IPS DF 6.9 (cell line): ENCODE measurements at regions not wholly inside any gene's neighbourhood (a gene's known extent, or its start where the extent isn't known, plus 50 kb on each side); places are given as distances from the start of the nearest gene placed in this dataset.
A peak's percentile ranks its signal among the peaks of the same experiment; 100 is the strongest.
"Not testable (repeated sequence)": the region's sequence is repeated elsewhere in the genome, so short reads cannot be mapped to it uniquely, and the experiment has no call there.

Experiments
- DNase-seq: peaks from one replicate; pipeline ENCODE4 v3.0.0-alpha.2; 2013; ENCODE audit warnings: low read depth, low spot score
- H3K27ac ChIP-seq: one replicate; pipeline ENCODE4 v1.5.1; 2013; ENCODE audit warnings: low read length, control low read depth
- H3K27me3 ChIP-seq: 2 replicates; pipeline ENCODE4 v1.6.1; 2013; ENCODE audit warnings: mild to moderate bottlenecking, low read length; ENCODE audit not compliant: control insufficient read depth, insufficient read depth
- H3K36me3 ChIP-seq: 2 replicates; pipeline ENCODE4 v1.6.1; 2013; ENCODE audit warnings: low read length; ENCODE audit not compliant: control insufficient read depth, insufficient read depth
- H3K4me1 ChIP-seq: 2 replicates; pipeline ENCODE4 v1.6.1; 2013; ENCODE audit warnings: low read length; ENCODE audit not compliant: control insufficient read depth, insufficient read depth
- H3K4me3 ChIP-seq: 2 replicates; pipeline ENCODE4 v1.5.1; 2013; ENCODE audit warnings: mild to moderate bottlenecking, low read length
- H3K9me3 ChIP-seq: 2 replicates; pipeline ENCODE4 v1.6.1; 2013; ENCODE audit warnings: low read length, inconsistent platforms; ENCODE audit not compliant: control insufficient read depth, insufficient read depth
- WGBS: extraction: QIAGEN DNeasy Blood & Tissue Kit; methylation state at CpG from one replicate; pipeline ENCODE4 v1.1.7; 2013; ENCODE audit warnings: mixed read lengths, missing lambda C conversion rate; ENCODE audit not compliant: insufficient read length, insufficient coverage; 5-methylcytosine and 5-hydroxymethylcytosine counted together

DNA sequence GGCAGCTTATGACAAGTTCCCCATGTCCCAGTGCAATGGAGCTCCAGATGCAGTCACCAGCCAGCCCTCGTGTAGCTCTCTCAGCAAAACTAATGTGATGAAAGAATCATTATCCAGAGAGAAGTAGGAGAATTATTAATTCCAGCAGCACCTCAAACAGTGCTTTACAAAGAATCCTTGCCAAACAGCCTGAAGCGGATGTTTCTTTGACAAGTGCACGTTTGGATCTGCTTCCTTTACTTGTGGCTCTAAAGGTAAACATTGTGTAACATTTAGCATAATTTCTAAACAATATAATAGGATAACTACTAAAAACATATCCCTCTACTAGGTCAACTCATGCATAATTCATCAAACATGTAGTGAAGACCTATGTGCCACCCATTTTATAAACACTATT is 197.0 kb downstream of the FAM181B start:
- WGBS: no CpG with 5 or more reads among the region's 3 CpGs

DNA sequence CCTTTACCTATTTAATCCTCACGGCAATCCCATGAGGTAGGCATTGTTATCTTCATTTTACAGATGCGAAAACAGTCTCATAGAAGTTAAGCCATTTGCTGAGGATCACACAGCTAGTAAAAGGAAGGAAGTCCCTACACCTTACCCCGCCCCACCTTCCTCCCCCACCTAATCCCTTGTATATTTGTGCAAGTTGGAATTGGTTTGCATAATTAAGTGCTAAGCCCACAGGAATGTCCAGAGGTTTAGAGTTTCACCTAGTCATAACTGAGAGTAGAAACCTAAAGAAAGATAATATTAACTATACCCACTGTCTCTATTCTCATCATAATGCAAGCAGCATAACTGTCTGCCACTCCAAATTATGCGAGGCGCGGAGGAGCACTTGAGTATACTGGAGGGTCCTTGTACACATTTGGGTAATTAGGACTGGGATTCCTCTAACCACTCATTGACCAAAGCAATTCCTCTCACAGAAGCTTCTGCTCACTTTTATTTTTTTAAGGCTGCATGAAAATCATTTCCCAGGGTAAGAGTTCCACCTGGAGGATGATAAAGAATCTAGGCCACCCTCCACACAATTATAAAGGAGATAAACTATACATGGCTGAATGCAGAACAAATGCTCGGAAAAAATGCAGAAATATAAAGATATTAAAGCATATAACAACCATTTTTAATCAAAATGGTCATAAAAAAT is 199.9 kb downstream of the FAM181B start:
- Histone ChIP-seq H3K27me3 (no peaks in the 10 kb centered on the region), H3K4me3 (no peak overlapping the region), H3K27ac (no peak overlapping the region), H3K4me1 (no peaks in the 10 kb centered on the region), H3K36me3 (no peaks in the 10 kb centered on the region), H3K9me3 (no peaks in the 10 kb centered on the region)
- no CpG with 5 or more reads among the region's 7 CpGs for WGBS
- no peak for DNase-seq

More for the DNA sequence above, 197.0 kb downstream of the FAM181B start:
- no peak for DNase-seq
- H3K4me3 ChIP-seq: no peak overlapping the region
- no peaks in the 10 kb centered on the region for H3K27me3 ChIP-seq
- no peaks in the 10 kb centered on the region for H3K36me3 ChIP-seq
- H3K4me1 ChIP-seq: no peaks in the 10 kb centered on the region
- no peak overlapping the region for H3K27ac ChIP-seq
- no peaks in the 10 kb centered on the region for H3K9me3 ChIP-seq

DNA sequence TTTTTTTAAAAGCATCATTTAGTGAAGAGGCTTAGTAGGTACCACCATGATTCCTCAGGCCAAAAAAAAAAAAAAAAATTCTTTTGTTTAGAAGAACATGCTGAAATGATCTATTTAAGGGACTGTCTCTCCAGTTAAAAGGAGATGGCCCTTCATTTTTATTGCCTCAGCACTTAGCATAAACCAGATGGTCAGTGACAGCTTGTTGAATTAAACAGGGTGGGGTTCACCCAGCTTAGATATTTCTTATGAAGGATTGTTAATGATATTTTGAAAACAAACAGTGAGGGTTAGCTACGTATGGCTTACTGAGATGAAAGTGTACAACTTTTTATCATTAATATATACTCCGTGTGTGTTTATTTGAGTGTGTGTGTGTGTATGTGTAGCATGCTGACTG is 203.7 kb downstream of the FAM181B start:
- no peak for DNase-seq

GRCh38 chr11:82527081-82527584 is 206.5 kb downstream of the FAM181B start:
- no peak for DNase-seq
- peaks cover 3% of the 10 kb centered on the region; the same call in 1 of the 2 replicates for H3K4me1 ChIP-seq
- H3K4me3 ChIP-seq: no peak overlapping the region
- H3K36me3 ChIP-seq: no peaks in the 10 kb centered on the region
- no peaks in the 10 kb centered on the region for H3K9me3 ChIP-seq
- H3K27me3 ChIP-seq: no peaks in the 10 kb centered on the region; the same call in 1 of the 2 replicates
- WGBS: no CpG with 5 or more reads among the region's 5 CpGs
- no peak overlapping the region for H3K27ac ChIP-seq

More for the DNA sequence above, 203.7 kb downstream of the FAM181B start:
- no peaks in the 10 kb centered on the region; the same call in 1 of the 2 replicates for H3K27me3 ChIP-seq
- no peaks in the 10 kb centered on the region for H3K36me3 ChIP-seq
- WGBS: no CpG with 5 or more reads among the region's 2 CpGs
- H3K4me3 ChIP-seq: no peak overlapping the region
- peaks cover 3% of the 10 kb centered on the region; the same call in 1 of the 2 replicates for H3K4me1 ChIP-seq
- H3K9me3 ChIP-seq: no peaks in the 10 kb centered on the region
- H3K27ac ChIP-seq: no peak overlapping the region

- Histone ChIP-seq H3K4me1 (no peaks in the 10 kb centered on the region), H3K36me3 (no peaks in the 10 kb centered on the region), H3K27me3 (no peaks in the 10 kb centered on the region), H3K9me3 (no peaks in the 10 kb centered on the region), H3K4me3 (no peak overlapping the region), H3K27ac (no peak overlapping the region)
- DNase-seq: no peak
- no CpG with 5 or more reads among the region's 4 CpGs for WGBS
Measured at GRCh38 chr11:82523141-82523540, 210.5 kb downstream of the FAM181B start.

DNA sequence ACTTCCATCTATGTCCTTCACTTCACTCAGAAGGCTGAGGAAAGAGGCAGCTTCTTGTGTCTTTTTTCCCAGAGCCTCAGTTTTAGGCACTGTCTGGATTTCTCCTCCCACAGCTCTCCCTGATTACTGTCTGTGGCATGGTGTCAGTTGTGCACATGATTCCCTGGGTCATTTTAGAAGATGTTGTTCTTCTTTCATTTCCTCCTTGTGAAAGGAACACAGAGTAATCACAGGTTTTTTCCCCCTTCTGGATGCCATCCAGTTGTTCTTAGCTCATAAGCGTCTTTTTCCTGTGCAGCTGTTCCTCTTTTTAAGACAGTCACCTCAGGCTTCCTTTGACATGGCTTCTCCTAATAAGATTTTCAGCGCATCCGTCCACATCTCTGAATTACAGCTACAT is 212.2 kb downstream of the FAM181B start:
- no peak for DNase-seq

DNA sequence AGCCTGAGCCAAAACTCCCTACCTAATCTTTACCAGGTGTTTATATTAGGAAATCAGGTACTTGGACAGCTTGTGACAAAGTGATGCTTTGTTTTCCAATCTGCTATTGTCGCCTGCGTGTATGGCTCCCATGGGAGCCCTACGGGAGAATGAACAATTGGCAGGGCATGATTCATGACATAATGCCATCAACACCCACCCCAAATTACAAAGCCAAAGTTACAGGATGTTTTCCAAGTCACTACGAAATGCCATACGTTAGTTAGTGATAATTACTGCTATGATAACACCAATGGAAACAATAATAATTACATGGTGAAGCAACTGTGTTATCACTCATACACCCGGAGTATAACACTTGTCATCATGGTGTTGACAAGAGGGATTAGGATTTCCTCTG is 226.4 kb downstream of the FAM181B start:
- Histone ChIP-seq H3K36me3 (no peaks in the 10 kb centered on the region), H3K9me3 (no peaks in the 10 kb centered on the region), H3K4me3 (no peak overlapping the region), H3K4me1 (no peaks in the 10 kb centered on the region), H3K27me3 (no peaks in the 10 kb centered on the region), H3K27ac (no peak overlapping the region)
- no CpG with 5 or more reads among the region's 6 CpGs for WGBS
- no peak for DNase-seq

More for the DNA sequence above, 212.2 kb downstream of the FAM181B start:
- H3K27ac ChIP-seq: no peak overlapping the region
- H3K36me3 ChIP-seq: no peaks in the 10 kb centered on the region
- no peaks in the 10 kb centered on the region for H3K27me3 ChIP-seq
- H3K9me3 ChIP-seq: no peaks in the 10 kb centered on the region
- no CpG with 5 or more reads among the region's 3 CpGs for WGBS
- H3K4me3 ChIP-seq: no peak overlapping the region
- H3K4me1 ChIP-seq: no peaks in the 10 kb centered on the region

GRCh38 chr11:82505379-82505778 is 228.3 kb downstream of the FAM181B start:
- Histone ChIP-seq H3K4me3 (no peak overlapping the region), H3K27me3 (no peaks in the 10 kb centered on the region), H3K4me1 (no peaks in the 10 kb centered on the region), H3K36me3 (no peaks in the 10 kb centered on the region), H3K27ac (no peak overlapping the region), H3K9me3 (no peaks in the 10 kb centered on the region)
- WGBS: no CpG with 5 or more reads among the region's 3 CpGs
- DNase-seq: no peak

DNA sequence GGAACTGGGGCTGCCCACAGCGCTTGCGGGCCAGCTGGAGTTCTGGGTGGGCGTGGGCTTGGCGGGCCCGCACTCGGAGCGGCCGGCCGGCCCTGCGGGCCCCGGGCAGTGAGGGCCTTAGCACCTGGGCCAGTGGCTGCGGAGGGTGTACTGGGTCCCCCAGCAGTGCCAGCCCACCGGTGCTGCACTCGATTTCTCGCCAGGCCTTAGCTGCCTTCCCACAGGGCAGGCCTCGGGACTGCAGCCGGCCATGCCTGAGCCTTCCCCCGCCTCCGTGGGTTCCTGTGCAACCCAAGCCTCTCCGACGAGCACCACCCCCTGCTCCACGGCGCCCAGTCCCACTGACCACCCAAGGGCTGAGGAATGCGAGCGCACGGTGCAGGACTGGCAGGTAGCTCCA is 232.5 kb downstream of the FAM181B start:
- H3K9me3 ChIP-seq, DNase-seq, H3K36me3 ChIP-seq, H3K27ac ChIP-seq, H3K27me3 ChIP-seq, H3K4me3 ChIP-seq, H3K4me1 ChIP-seq: not testable (repeated sequence)
- no CpG with 5 or more reads among the region's 26 CpGs for WGBS

DNA sequence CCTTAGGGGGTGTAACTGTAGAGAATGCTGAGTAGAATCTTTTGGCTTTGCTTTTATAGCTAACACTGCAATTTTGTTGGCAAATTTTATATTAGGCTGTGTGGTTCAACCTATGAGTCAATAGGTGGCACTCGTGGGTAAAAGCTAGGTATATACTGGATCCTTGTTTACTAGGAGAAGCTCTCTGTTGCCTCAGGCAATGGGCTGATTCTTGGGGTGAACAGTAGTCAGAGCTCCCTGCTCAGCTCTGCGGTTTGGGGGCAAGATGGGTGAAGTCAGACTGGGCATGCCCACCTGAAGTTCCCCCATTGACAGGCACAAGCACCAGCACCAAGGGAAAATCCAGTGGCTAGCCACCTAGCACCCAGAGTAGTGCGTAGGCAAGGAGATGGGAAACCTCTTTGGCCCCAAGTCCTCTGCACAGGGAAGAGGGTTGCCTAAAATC is 238.7 kb downstream of the FAM181B start:
- Histone ChIP-seq H3K27me3 (no peaks in the 10 kb centered on the region), H3K36me3 (no peaks in the 10 kb centered on the region), H3K4me3 (no peak overlapping the region), H3K9me3 (no peaks in the 10 kb centered on the region), H3K4me1 (no peaks in the 10 kb centered on the region), H3K27ac (no peak overlapping the region)
- no CpG with 5 or more reads among the region's 3 CpGs for WGBS
- peak; percentile 18 for DNase-seq

DNA sequence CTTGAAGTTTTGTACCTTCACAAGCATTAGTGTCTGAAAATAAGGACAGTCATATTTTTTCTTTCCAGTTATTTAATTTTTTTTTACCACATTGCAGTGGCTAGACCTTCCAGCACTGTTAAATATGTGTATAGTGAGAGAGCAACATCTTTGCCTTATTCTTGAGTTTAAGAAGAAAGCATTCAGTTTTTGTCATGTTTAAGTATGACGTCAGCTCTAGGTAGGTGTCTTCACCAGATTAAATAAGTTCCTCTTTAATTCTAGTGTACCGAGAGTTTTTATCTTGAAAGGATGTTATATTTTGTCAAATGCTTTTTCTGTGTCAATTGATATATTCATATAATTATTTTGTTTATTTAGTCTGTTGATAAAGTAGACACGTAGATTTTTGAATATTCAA is 258.8 kb downstream of the FAM181B start:
- Histone ChIP-seq H3K4me3 (no peak overlapping the region), H3K9me3 (no peaks in the 10 kb centered on the region), H3K4me1 (no peaks in the 10 kb centered on the region), H3K27ac (no peak overlapping the region), H3K36me3 (no peaks in the 10 kb centered on the region), H3K27me3 (no peaks in the 10 kb centered on the region)
- no peak for DNase-seq
- no CpG with 5 or more reads among the region's 3 CpGs for WGBS
